ENCODE measurements at regions not wholly inside any gene's neighbourhood (a gene's known extent, or its start where the extent isn't known, plus 50 kb on each side); places are given as distances from the start of the nearest gene placed in this dataset.
"Not testable (repeated sequence)": the region's sequence is repeated elsewhere in the genome, so short reads cannot be mapped to it uniquely, and the experiment has no call there.

- DNase-seq, result not testable (repeated sequence)
Measured at GRCh38 chr12:46617737-46618136, 208.1 kb downstream of the SLC38A4 start.

GRCh38 chr12:46617167-46617566, 208.6 kb downstream of the SLC38A4 start:
- no peak for DNase-seq

- DNase-seq, result no peak
Measured at GRCh38 chr12:46610754-46611153, 215.0 kb downstream of the SLC38A4 start.

GRCh38 chr12:46609674-46610073, 216.1 kb downstream of the SLC38A4 start:
- DNase-seq, result no peak

- peak in 1 of 2 experiments; percentile 8 for DNase-seq
Measured at GRCh38 chr12:46609273-46609623, 216.5 kb downstream of the SLC38A4 start.

GRCh38 chr12:46608431-46609272, 217.1 kb downstream of the SLC38A4 start:
- DNase-seq, result no peak

GRCh38 chr12:46604684-46605083, 221.1 kb downstream of the SLC38A4 start:
- no peak for DNase-seq

- DNase-seq, result no peak
Measured at GRCh38 chr12:46603776-46604456, 221.9 kb downstream of the SLC38A4 start.

- no peak for DNase-seq
Measured at GRCh38 chr12:46602474-46602873, 223.3 kb downstream of the SLC38A4 start.

GRCh38 chr12:46590991-46591703, 218.6 kb upstream of the SLC38A2 start:
- no peak for DNase-seq

GRCh38 chr12:46585854-46586621, 213.5 kb upstream of the SLC38A2 start:
- peak; percentile 12 to 38 for DNase-seq

GRCh38 chr12:46584098-46584497, 211.5 kb upstream of the SLC38A2 start:
- not testable (repeated sequence) for DNase-seq

GRCh38 chr12:46581990-46582389, 209.4 kb upstream of the SLC38A2 start:
- DNase-seq, result not testable (repeated sequence)

- DNase-seq, result no peak
Measured at GRCh38 chr12:46580445-46580844, 207.9 kb upstream of the SLC38A2 start.

- peak; percentile 31 to 72 for DNase-seq
Measured at GRCh38 chr12:46579474-46579873, 206.9 kb upstream of the SLC38A2 start.

- DNase-seq, result no peak
Measured at GRCh38 chr12:46578190-46578982, 205.8 kb upstream of the SLC38A2 start.

- DNase-seq, result no peak
Measured at GRCh38 chr12:46577063-46577776, 204.6 kb upstream of the SLC38A2 start.

GRCh38 chr12:46574847-46575246, 202.3 kb upstream of the SLC38A2 start:
- DNase-seq, result peak in 1 of 2 experiments; percentile 24

GRCh38 chr12:46573347-46573658, 200.7 kb upstream of the SLC38A2 start:
- DNase-seq, result no peak

- DNase-seq, result no peak
Measured at GRCh38 chr12:46572644-46573346, 200.2 kb upstream of the SLC38A2 start.

- DNase-seq, result no peak
Measured at GRCh38 chr12:46571608-46572007, 199.0 kb upstream of the SLC38A2 start.
